Endothelial cell of umbilical vein (primary cell): ENCODE measurements at regions not wholly inside any gene's neighbourhood (a gene's known extent, or its start where the extent isn't known, plus 50 kb on each side); places are given as distances from the start of the nearest gene placed in this dataset.

Experiments used
- BruUV-seq: library from RNA; stranded (reverse); fragments of 400-500 nt; replicated peaks from 2 replicates; lab custom pipeline; 2021; lab: Mats Ljungman, UMichigan
- CTCF ChIA-PET: fragments of 300-600, 350-600 bp; sonication (Branson Sonifier 250); formaldehyde crosslinking; loops from one replicate; lab custom pipeline; 2021; ENCODE audit warnings: antibody characterized with exemption, inconsistent platforms; lab: Charles Lee
- POLR2A ChIA-PET: fragments of 300-600, 350-600 bp; sonication (Branson Sonifier 250); formaldehyde crosslinking; loops from one replicate; lab custom pipeline; 2021; ENCODE audit warnings: antibody characterized with exemption, inconsistent platforms; lab: Charles Lee
- DNase-seq: peaks from one replicate; pipeline ENCODE4 v3.0.0-alpha.2; 2011; ENCODE audit warnings: low read depth, low spot score
- FAIRE-seq: peaks from 2 replicates; lab custom pipeline; 2011; peaks lifted over from hg19 to GRCh38; lab: Jason Lieb, UNC
- H2AFZ ChIP-seq: 2 replicates; pipeline ENCODE4 v1.6.0; 2012; ENCODE audit warnings: low read depth, low read length, control low read depth, inconsistent platforms
- H3K27ac ChIP-seq: 2 replicates; pipeline ENCODE4 v1.5.1; 2011; ENCODE audit warnings: low read depth, mild to moderate bottlenecking, control low read depth, low read length, moderate library complexity; ENCODE audit not compliant: insufficient read depth
- H3K27me3 ChIP-seq, 2 experiments: 2 replicates each; pipeline versions ENCODE4 v1.6.0 to v1.6.1; 2011; ENCODE audit warnings: low read length in 2 of 2, mixed read lengths in 1 of 2; ENCODE audit not compliant: control insufficient read depth in 2 of 2, insufficient read depth in 2 of 2
- H3K36me3 ChIP-seq, 2 experiments: 2 replicates in 1 of 2; 3 replicates in 1 of 2; pipeline ENCODE4 v1.5.1; 2011; ENCODE audit warnings: low read length in 2 of 2, mild to moderate bottlenecking in 1 of 2, moderate library complexity in 1 of 2; ENCODE audit not compliant: control insufficient read depth in 2 of 2, insufficient read depth in 2 of 2; ENCODE audit errors: extremely low read depth in 1 of 2
- H3K4me1 ChIP-seq: 3 replicates; pipeline ENCODE4 v1.5.1; 2011; ENCODE audit warnings: mild to moderate bottlenecking, low read length; ENCODE audit not compliant: control insufficient read depth, insufficient read depth; ENCODE audit errors: extremely low read depth
- H3K4me2 ChIP-seq: 2 replicates; pipeline ENCODE4 v1.6.1; 2011; ENCODE audit warnings: low read length, control low read depth, mixed read lengths; ENCODE audit not compliant: insufficient read depth
- H3K4me3 ChIP-seq, 3 experiments: fragments of 200-600 bp in 1 of 3; sonication (generic), shearing (Covaris generic) in 1 of 3; replicated peaks in 1 of 3; 2 replicates each; pipeline ENCODE4 v1.5.1; 2011 to 2016; ENCODE audit warnings: control low read depth in 3 of 3, low read length in 3 of 3, mild to moderate bottlenecking in 2 of 3, inconsistent platforms in 1 of 3, low read depth in 1 of 3, moderate library complexity in 1 of 3; ENCODE audit not compliant: insufficient read depth in 1 of 3
- H3K79me2 ChIP-seq: 2 replicates; pipeline ENCODE4 v1.6.0; 2012; ENCODE audit warnings: low read length, inconsistent platforms; ENCODE audit not compliant: control insufficient read depth, insufficient read depth
- H3K9ac ChIP-seq: replicated peaks from 2 replicates; pipeline ENCODE3; 2011; ENCODE audit warnings: low read length, control low read depth; ENCODE audit not compliant: insufficient read depth; ENCODE audit errors: extremely low read depth
- H3K9me1 ChIP-seq: replicated peaks from 3 replicates; pipeline ENCODE4 v1.6.0; 2011; ENCODE audit warnings: mild to moderate bottlenecking, low read length; ENCODE audit not compliant: control insufficient read depth, insufficient read depth; ENCODE audit errors: extremely low read depth
- H3K9me3 ChIP-seq: replicated peaks from 2 replicates; pipeline ENCODE4 v1.5.1; 2012; ENCODE audit warnings: low read length, inconsistent platforms; ENCODE audit not compliant: control insufficient read depth, insufficient read depth
- H4K20me1 ChIP-seq: replicated peaks from 2 replicates; pipeline ENCODE3; 2011; ENCODE audit warnings: mild to moderate bottlenecking, low read length; ENCODE audit not compliant: control insufficient read depth, insufficient read depth; ENCODE audit errors: extremely low read depth
- EZH2 ChIP-seq: IDR thresholded peaks from 2 replicates; pipeline ENCODE4 v1.6.1; 2012; ENCODE audit warnings: borderline replicate concordance, low read depth, mild to moderate bottlenecking, moderate library complexity, low read length, inconsistent platforms; ENCODE audit not compliant: severe bottlenecking
- FOS ChIP-seq: IDR thresholded peaks from 2 replicates; pipeline ENCODE4 v1.6.1; 2011; ENCODE audit warnings: mild to moderate bottlenecking, low read length, moderate library complexity, borderline replicate concordance; ENCODE audit not compliant: insufficient read depth
- GATA2 ChIP-seq: IDR thresholded peaks from 2 replicates; pipeline ENCODE4 v1.7.0; 2011; ENCODE audit warnings: low read depth, mild to moderate bottlenecking, moderate library complexity, mixed read lengths, low read length; ENCODE audit not compliant: insufficient read length, insufficient read depth
- JUN ChIP-seq: IDR thresholded peaks from 2 replicates; pipeline ENCODE4 v1.6.1; 2011; ENCODE audit warnings: borderline replicate concordance, low read depth; ENCODE audit not compliant: insufficient read length, insufficient read depth
- MYC ChIP-seq: IDR thresholded peaks from one replicate; pipeline ENCODE4 v1.6.1; 2011; ENCODE audit warnings: mild to moderate bottlenecking, low read depth, low read length
- POLR2A ChIP-seq: IDR thresholded peaks from 2 replicates; pipeline ENCODE4 v1.6.1; 2012; ENCODE audit warnings: low read depth, mild to moderate bottlenecking, control low read depth, low read length
- POLR2AphosphoS5 ChIP-seq: IDR thresholded peaks from 2 replicates; pipeline ENCODE4 v1.6.1; 2012; ENCODE audit warnings: low read depth, mild to moderate bottlenecking, control low read depth, low read length, moderate library complexity; ENCODE audit not compliant: insufficient read depth
- dilution Hi-C: fragments of 300-500 bp; cut with MboI; formaldehyde crosslinking; loops from one replicate; pipeline ENCODE4 v1.15.0; 2019; ENCODE audit warnings: low sequenced_read_pairs; ENCODE audit not compliant: extremely low pct_ligation_motif_present
- intact Hi-C: fragments of 100-400 bp; cut with micrococcal nuclease; formaldehyde crosslinking; loops from one replicate; pipeline ENCODE4 v1.10.0; 2022
- TF ChIP-seq, protein P1 (sequence below), 2 donors: IDR thresholded peaks; 1 replicate in 1 of 2; 2 replicates in 1 of 2; pipeline ENCODE4 v1.5.1; 2011; ENCODE audit warnings: low read length in 2 of 2, mild to moderate bottlenecking in 2 of 2, moderate library complexity in 2 of 2, control low read depth in 1 of 2, inconsistent platforms in 1 of 2, low read depth in 1 of 2; ENCODE audit not compliant: insufficient read depth in 1 of 2; ENCODE audit errors: extremely low read depth in 1 of 2
- TF ChIP-seq, protein P2 (sequence below): IDR thresholded peaks from 2 replicates; pipeline ENCODE4 v1.6.1; 2011; ENCODE audit not compliant: insufficient read depth, insufficient read length

DNA sequence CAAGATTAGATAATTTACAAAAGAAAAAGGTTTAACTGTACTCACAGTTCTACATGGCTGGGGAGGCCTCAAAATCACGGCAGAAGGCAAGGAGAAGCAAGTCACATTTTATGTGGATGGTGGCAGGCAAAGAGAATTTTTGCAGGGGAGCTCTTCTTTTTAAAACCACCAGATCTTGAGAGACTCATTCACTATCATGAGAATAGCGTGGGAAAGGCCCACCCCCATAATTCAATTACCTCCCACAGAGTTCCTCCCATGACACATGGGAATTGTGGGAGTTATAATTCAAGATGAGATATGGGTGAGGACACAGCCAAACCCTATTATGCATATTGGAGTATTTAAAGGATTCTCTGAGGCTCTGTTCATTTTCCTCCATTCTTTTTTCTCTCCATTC is 138.7 kb upstream of the CADM2 start:
- FAIRE-seq (no peak), DNase-seq (no peak)
- Histone ChIP-seq H3K4me3 (no peak overlapping the region), H3K9ac (no peak overlapping the region), H3K79me2 (no peaks in the 10 kb centered on the region), H3K9me3 (no peaks in the 10 kb centered on the region), H3K4me2 (no peak overlapping the region), H3K27ac (no peak overlapping the region), H3K27me3 (no peaks in the 10 kb centered on the region), H3K36me3 (no peaks in the 10 kb centered on the region), H3K4me1 (no peaks in the 10 kb centered on the region), H3K9me1 (no peaks in the 10 kb centered on the region), H2AFZ (no peak overlapping the region), H4K20me1 (no peaks in the 10 kb centered on the region)
- intact Hi-C loops (no loop called here), dilution Hi-C loops (no loop called here)
- POLR2A ChIA-PET, result no interaction called here
- no TSS peak for BruUV-seq
- CTCF ChIA-PET, result no interaction called here
- TF ChIP-seq, protein P1, sequence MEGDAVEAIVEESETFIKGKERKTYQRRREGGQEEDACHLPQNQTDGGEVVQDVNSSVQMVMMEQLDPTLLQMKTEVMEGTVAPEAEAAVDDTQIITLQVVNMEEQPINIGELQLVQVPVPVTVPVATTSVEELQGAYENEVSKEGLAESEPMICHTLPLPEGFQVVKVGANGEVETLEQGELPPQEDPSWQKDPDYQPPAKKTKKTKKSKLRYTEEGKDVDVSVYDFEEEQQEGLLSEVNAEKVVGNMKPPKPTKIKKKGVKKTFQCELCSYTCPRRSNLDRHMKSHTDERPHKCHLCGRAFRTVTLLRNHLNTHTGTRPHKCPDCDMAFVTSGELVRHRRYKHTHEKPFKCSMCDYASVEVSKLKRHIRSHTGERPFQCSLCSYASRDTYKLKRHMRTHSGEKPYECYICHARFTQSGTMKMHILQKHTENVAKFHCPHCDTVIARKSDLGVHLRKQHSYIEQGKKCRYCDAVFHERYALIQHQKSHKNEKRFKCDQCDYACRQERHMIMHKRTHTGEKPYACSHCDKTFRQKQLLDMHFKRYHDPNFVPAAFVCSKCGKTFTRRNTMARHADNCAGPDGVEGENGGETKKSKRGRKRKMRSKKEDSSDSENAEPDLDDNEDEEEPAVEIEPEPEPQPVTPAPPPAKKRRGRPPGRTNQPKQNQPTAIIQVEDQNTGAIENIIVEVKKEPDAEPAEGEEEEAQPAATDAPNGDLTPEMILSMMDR (IDR thresholded peaks at IDR 0.05; ENCODE audit: extremely low read depth in 1 of 2, insufficient read depth in 1 of 2, low read depth in 1 of 2, low read length in 2 of 2), result no peak
- TF ChIP-seq, protein P2, sequence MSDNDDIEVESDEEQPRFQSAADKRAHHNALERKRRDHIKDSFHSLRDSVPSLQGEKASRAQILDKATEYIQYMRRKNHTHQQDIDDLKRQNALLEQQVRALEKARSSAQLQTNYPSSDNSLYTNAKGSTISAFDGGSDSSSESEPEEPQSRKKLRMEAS, result no peak
- TF ChIP-seq EZH2 (no peak), FOS (no peak), GATA2 (no peak), POLR2AphosphoS5 (no peak), JUN (no peak), MYC (no peak), POLR2A (no peak)
